Astrocyte of the cerebellum (primary cell): ENCODE measurements at regions not wholly inside any gene's neighbourhood (a gene's known extent, or its start where the extent isn't known, plus 50 kb on each side); places are given as distances from the start of the nearest gene placed in this dataset.

Experiments
- DNase-seq: peaks from one replicate; pipeline ENCODE4 v3.0.0-alpha.2; 2011; ENCODE audit warnings: low read depth
- H3K4me3 ChIP-seq: 2 replicates; pipeline ENCODE4 v1.5.1; 2011; ENCODE audit warnings: mild to moderate bottlenecking, low read depth, low read length, moderate library complexity
- CTCF ChIP-seq: IDR thresholded peaks from 2 replicates; pipeline ENCODE4 v1.5.1; 2012; ENCODE audit warnings: low read length, low read depth, moderate library complexity, mild to moderate bottlenecking; ENCODE audit errors: missing control alignments
- in situ Hi-C: cut with HindIII; loops from 2 replicates; pipeline ENCODE4 v1.10.0; 2017; ENCODE audit warnings: low sequenced_read_pairs

GRCh38 chr10:100618632-100619255 is 83.0 kb downstream of the HIF1AN start:
- in situ Hi-C loops = no loop called here
- H3K4me3 ChIP-seq = no peak overlapping the region
- no peak for TF ChIP-seq CTCF
- no peak for DNase-seq

- in situ Hi-C loops = no loop called here
Measured at GRCh38 chr10:100620087-100620835, 84.5 kb downstream of the HIF1AN start.

GRCh38 chr10:100621360-100622205 is 85.8 kb downstream of the HIF1AN start:
- in situ Hi-C loops = no loop called here
- no peak for TF ChIP-seq CTCF
- H3K4me3 ChIP-seq = no peak overlapping the region
- no peak for DNase-seq

More at GRCh38 chr10:100620087-100620835, 84.5 kb downstream of the HIF1AN start:
- TF ChIP-seq CTCF = no peak
- no peak overlapping the region for H3K4me3 ChIP-seq
- DNase-seq = no peak

GRCh38 chr10:100622946-100623345 is 87.2 kb downstream of the HIF1AN start:
- TF ChIP-seq CTCF = no peak

GRCh38 chr10:100623521-100624230 is 87.9 kb downstream of the HIF1AN start:
- TF ChIP-seq CTCF = no peak
- no peak for DNase-seq
- no peak overlapping the region for H3K4me3 ChIP-seq
- in situ Hi-C loops = no loop called here

More at GRCh38 chr10:100622946-100623345, 87.2 kb downstream of the HIF1AN start:
- no peak overlapping the region for H3K4me3 ChIP-seq
- in situ Hi-C loops = no loop called here
- no peak for DNase-seq

- H3K4me3 ChIP-seq = no peak overlapping the region
- in situ Hi-C loops = no loop called here
- DNase-seq = no peak
- no peak for TF ChIP-seq CTCF
Measured at GRCh38 chr10:100624298-100624697, 88.6 kb downstream of the HIF1AN start.
